Astrocyte (in vitro differentiated cells and primary cell): ENCODE measurements at regions not wholly inside any gene's neighbourhood (a gene's known extent, or its start where the extent isn't known, plus 50 kb on each side); places are given as distances from the start of the nearest gene placed in this dataset.

Source experiments
- CTCF ChIP-seq: IDR thresholded peaks from 2 replicates; pipeline ENCODE4 v1.5.1; 2011; ENCODE audit warnings: low read depth, mild to moderate bottlenecking, inconsistent platforms, low read length, moderate library complexity; ENCODE audit not compliant: insufficient read depth
- EZH2 ChIP-seq: IDR thresholded peaks from 2 replicates; pipeline ENCODE4 v1.6.1; 2012; ENCODE audit warnings: mild to moderate bottlenecking, low read length, inconsistent platforms; ENCODE audit not compliant: insufficient read depth

GRCh38 chr3:124447845-124448244 lies 282.4 kb upstream of the UMPS start:
- no peak for TF ChIP-seq CTCF
- TF ChIP-seq EZH2, result no peak
